ENCODE measurements at regions not wholly inside any gene's neighbourhood (a gene's known extent, or its start where the extent isn't known, plus 50 kb on each side); places are given as distances from the start of the nearest gene placed in this dataset.

DNA sequence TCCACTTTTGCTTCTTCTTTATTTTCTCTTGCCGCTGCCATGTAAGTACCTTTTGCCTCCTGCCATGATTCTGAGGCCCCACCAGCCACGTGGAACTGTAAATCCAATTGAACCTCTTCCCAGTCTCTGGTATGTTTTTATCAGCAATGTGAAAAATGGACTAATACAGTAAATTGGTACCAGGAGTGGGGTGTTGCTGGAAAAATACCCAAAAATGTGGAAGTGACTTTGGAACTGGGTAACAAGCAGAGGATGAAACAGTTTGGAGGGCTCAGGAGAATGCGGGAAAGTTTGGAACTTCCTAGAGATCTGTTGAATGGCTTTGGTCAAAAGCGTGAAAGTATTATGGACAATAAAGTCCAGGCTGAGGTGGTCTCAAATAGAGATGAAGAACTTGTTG is 670.3 kb upstream of the ZWINT start:
- TF ChIP-seq CTCF (IDR thresholded peaks at IDR 0.05; ENCODE audit: insufficient read depth, missing control alignments), result no peak
- FAIRE-seq, result no peak
- no peak for DNase-seq (ENCODE audit: insufficient read length, low spot score)

DNA sequence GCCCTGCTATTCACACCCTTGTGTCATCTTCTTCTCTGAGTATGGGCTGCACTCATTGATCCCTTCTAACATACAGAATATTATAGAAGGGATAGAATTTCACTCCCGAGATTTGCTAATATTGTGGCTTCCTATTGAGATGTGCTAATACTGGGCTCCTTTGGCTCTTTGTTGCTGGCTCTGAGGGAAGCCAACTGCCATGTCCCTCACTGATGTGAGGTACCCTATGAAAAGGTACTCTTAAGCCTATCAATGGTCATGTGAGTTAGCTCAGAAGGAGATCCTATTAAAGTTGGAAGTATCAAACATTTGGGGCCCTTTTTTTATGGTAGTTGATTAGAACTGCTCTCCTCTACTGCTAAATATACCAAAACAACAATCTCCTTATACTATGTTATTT is 665.2 kb upstream of the ZWINT start:
- no peak for TF ChIP-seq CTCF (IDR thresholded peaks at IDR 0.05; ENCODE audit: insufficient read depth, missing control alignments)
- DNase-seq (ENCODE audit: insufficient read length, low spot score) (no peak), FAIRE-seq (no peak)

DNA sequence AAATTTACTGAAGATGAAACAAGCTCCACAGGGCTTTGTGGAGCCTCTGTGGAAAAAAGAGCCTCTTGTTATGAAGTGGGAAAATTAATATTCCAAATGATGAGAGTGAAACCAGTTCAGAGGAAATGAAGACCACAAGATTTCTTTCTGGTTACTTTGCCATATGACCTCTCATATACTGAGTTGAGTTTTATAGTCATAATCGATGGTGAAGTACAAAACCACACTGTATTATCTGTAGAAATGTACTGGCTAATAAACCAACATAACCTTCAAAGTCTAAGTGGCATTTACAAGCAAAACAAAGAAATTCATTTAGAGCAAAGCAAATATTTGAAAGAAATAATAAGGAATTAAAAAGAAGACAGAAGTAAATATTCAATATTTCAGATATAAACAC is 662.6 kb upstream of the ZWINT start:
- no peak for TF ChIP-seq CTCF (IDR thresholded peaks at IDR 0.05; ENCODE audit: insufficient read depth, missing control alignments)
- no peak for FAIRE-seq
- no peak for DNase-seq (ENCODE audit: insufficient read length, low spot score)

DNA sequence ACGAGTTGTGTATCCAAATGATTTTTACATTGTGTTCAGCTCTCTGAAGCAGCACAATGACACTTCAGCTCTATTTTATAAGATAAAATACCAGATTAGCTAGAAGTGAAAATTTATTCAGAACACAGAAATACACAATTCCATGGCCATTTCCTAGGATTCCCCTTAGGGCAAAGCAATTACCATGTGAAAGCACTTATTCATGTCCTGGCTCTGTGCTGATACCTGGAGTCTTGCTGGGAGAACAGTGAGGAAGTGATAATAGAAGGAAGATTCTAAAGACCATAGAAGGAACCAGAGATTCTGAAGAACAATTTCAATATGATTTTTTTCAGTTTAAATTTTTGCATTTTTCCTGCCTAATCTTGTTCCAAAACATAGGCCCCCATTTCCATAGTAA is 657.4 kb upstream of the ZWINT start:
- no peak for FAIRE-seq

DNA sequence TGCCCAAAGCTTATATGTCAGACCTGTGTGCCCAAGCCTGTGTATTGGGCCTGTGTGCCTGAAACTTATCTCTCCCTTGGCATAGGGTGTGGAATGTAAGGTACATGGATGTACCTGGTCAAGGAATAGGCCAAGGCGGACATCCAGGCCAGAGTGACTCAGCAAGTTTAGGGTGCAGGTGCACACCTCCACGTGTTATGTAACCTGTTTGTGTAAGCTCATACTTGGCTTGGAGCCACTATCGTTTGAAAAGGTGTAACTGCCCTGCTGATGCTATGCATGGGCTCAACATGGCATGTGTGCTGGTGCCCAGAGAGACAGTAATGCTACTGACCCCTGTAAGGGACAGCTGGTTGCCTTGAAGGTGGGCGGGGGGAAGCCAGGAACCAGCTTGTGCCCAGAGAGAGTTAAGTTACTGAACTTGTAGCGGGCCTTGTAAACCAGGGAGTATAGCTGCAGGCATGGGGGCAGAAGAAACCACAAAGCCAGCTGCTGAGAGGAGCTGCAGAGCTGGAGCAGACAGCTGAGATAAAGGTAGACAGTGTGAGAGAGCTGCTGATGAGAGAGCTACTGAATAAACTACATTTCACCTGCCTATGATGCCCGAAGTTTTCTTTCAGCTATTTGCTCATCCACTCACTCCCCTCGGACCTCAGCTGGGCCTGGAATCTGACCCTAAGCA is 656.4 kb upstream of the ZWINT start:
- no peak for DNase-seq (ENCODE audit: insufficient read length, low spot score)

More for the DNA sequence above, 657.4 kb upstream of the ZWINT start:
- no peak for TF ChIP-seq CTCF (IDR thresholded peaks at IDR 0.05; ENCODE audit: insufficient read depth, missing control alignments)
- DNase-seq (ENCODE audit: insufficient read length, low spot score), result no peak

DNA sequence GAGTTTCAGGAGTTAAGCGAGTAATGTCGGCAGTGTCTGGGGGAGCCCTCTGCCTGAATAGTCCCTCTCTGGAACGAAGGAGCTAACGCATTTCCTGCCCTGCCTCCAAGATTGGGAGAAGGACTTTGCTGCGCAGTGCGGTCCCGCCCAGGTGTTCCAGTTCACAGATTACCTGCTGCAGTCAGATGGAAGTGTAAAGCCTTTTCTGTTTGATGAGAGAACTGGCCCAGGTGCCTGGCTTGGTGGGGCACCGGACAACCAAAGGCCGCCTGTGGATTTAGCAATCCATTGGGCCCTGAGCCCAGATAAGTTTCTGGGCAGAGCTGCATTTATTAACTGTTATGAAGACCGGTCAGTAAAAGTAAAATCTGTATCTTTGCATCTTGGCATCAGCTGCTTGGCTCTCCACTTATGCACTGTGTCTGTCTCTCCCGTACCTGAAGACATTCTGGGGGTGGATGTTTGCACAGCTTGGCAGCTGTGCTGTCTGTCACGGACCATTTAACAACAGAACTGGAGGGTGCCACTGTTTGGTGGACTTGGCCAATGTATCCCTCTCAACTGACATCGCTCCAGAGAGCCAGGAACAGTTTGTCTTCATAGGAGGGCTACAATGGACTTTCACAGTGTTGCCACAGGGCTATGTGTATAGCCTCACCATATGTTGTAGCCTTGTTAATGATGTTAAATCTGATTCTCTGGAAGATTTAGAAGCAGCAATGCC is 654.7 kb upstream of the ZWINT start:
- TF ChIP-seq CTCF (IDR thresholded peaks at IDR 0.05; ENCODE audit: insufficient read depth, missing control alignments), result no peak
- FAIRE-seq (no peak), DNase-seq (ENCODE audit: insufficient read length, low spot score) (no peak)

More for the DNA sequence above, 656.4 kb upstream of the ZWINT start:
- no peak for FAIRE-seq
- no peak for TF ChIP-seq CTCF (IDR thresholded peaks at IDR 0.05; ENCODE audit: insufficient read depth, missing control alignments)

DNA sequence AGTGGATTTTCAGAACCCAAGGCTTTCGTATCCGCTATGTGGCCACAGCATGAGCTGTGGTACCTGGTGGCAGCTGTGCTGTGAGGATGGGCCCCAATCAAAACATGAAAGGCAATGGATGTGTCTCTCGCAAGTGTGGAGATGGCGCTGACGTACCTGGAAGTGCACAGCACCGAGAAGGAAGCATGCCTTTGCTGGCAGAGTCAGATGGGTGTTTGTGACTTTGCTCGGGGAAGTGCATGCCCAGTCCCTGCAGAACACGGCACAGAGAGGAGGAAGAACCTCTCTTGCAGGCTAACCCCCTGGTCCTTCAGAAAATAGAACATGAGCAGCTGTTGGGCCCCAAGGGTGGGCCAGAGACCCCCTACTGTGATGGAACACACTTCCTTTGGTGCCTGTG is 654.1 kb upstream of the ZWINT start:
- FAIRE-seq, result no peak
- no peak for DNase-seq (ENCODE audit: insufficient read length, low spot score)
- no peak for TF ChIP-seq CTCF (IDR thresholded peaks at IDR 0.05; ENCODE audit: insufficient read depth, missing control alignments)

Measured in D721Med (cell line).